HAP-1 (cell line): ENCODE measurements at regions not wholly inside any gene's neighbourhood (a gene's known extent, or its start where the extent isn't known, plus 50 kb on each side); places are given as distances from the start of the nearest gene placed in this dataset.
"Not testable (repeated sequence)": the region's sequence is repeated elsewhere in the genome, so short reads cannot be mapped to it uniquely, and the experiment has no call there.

Experiments
- DNase-seq, 2 experiments: peaks; one replicate each; pipeline ENCODE4 v3.0.0-alpha.2; 2016 to 2020; ENCODE audit warnings: low spot score in 2 of 2
- H3K27me3 ChIP-seq: fragments of 250-450 bp; sonication (Bioruptor Pico); 2 replicates; pipeline ENCODE4 v1.5.1; 2020; ENCODE audit warnings: low read depth, mild to moderate bottlenecking, moderate library complexity
- H3K36me3 ChIP-seq: fragments of 250-450 bp; sonication (Bioruptor Pico); replicated peaks from 2 replicates; pipeline ENCODE4 v1.5.1; 2020; ENCODE audit warnings: mild to moderate bottlenecking
- H3K4me1 ChIP-seq: fragments of 250-450 bp; sonication (Bioruptor Pico); 2 replicates; pipeline ENCODE4 v1.5.1; 2020; ENCODE audit warnings: mild to moderate bottlenecking
- H3K4me3 ChIP-seq: fragments of 250-450 bp; sonication (Bioruptor Pico); 2 replicates; pipeline ENCODE4 v1.5.1; 2020; ENCODE audit warnings: mild to moderate bottlenecking, moderate library complexity
- H3K9me3 ChIP-seq: fragments of 250-450 bp; sonication (Bioruptor Pico); 2 replicates; pipeline ENCODE4 v1.5.1; 2020; ENCODE audit warnings: mild to moderate bottlenecking, moderate library complexity
- in situ Hi-C: fragments of 300-500 bp; cut with MboI; formaldehyde crosslinking; loops from 3 replicates; pipeline ENCODE4 v1.14.3; 2020; ENCODE audit warnings: low sequenced_read_pairs, inconsistent platforms, mixed read lengths

GRCh38 chr1:190698488-190698887, 220.8 kb upstream of the BRINP3 start:
- H3K36me3 ChIP-seq, H3K4me3 ChIP-seq, H3K27me3 ChIP-seq, H3K4me1 ChIP-seq, H3K9me3 ChIP-seq, in situ Hi-C loops, DNase-seq: not testable (repeated sequence)

GRCh38 chr1:190699165-190699564, 221.5 kb upstream of the BRINP3 start:
- Histone ChIP-seq H3K4me1 (no peaks in the 10 kb centered on the region), H3K9me3 (no peaks in the 10 kb centered on the region), H3K27me3 (no peaks in the 10 kb centered on the region), H3K36me3 (no peaks in the 10 kb centered on the region), H3K4me3 (no peak overlapping the region)
- no peak for DNase-seq
- in situ Hi-C loops, result no loop called here

- in situ Hi-C loops, result no loop called here
- Histone ChIP-seq H3K4me1 (0 out of 2 replicates have a peak, but pooled peaks cover 4% of the 10 kb centered on the region), H3K36me3 (no peaks in the 10 kb centered on the region), H3K4me3 (no peak overlapping the region), H3K27me3 (no peaks in the 10 kb centered on the region), H3K9me3 (no peaks in the 10 kb centered on the region)
- no peak for DNase-seq
Observed at GRCh38 chr1:190708418-190709057, 230.9 kb upstream of the BRINP3 start.

- Histone ChIP-seq H3K9me3 (no peaks in the 10 kb centered on the region), H3K4me1 (0 out of 2 replicates have a peak, but pooled peaks cover 4% of the 10 kb centered on the region), H3K27me3 (no peaks in the 10 kb centered on the region), H3K4me3 (no peak overlapping the region), H3K36me3 (no peaks in the 10 kb centered on the region)
- no peak for DNase-seq
- in situ Hi-C loops, result no loop called here
Observed at GRCh38 chr1:190711069-190711468, 233.4 kb upstream of the BRINP3 start.

GRCh38 chr1:190717055-190717454, 239.4 kb upstream of the BRINP3 start:
- H3K36me3 ChIP-seq, result no peaks in the 10 kb centered on the region
- no peak overlapping the region for H3K4me3 ChIP-seq
- in situ Hi-C loops, result no loop called here
- H3K27me3 ChIP-seq, result no peaks in the 10 kb centered on the region
- H3K4me1 ChIP-seq, result no peaks in the 10 kb centered on the region
- no peaks in the 10 kb centered on the region for H3K9me3 ChIP-seq
- no peak for DNase-seq

GRCh38 chr1:190736971-190737590, 259.4 kb upstream of the BRINP3 start:
- H3K9me3 ChIP-seq, result no peaks in the 10 kb centered on the region
- no peaks in the 10 kb centered on the region for H3K4me1 ChIP-seq
- in situ Hi-C loops, result no loop called here
- H3K4me3 ChIP-seq, result no peak overlapping the region
- DNase-seq, result no peak
- no peaks in the 10 kb centered on the region for H3K27me3 ChIP-seq
- H3K36me3 ChIP-seq, result no peaks in the 10 kb centered on the region

GRCh38 chr1:190738317-190738716, 260.7 kb upstream of the BRINP3 start:
- in situ Hi-C loops, result no loop called here
- no peak for DNase-seq
- Histone ChIP-seq H3K27me3 (no peaks in the 10 kb centered on the region), H3K9me3 (no peaks in the 10 kb centered on the region), H3K4me3 (no peak overlapping the region), H3K36me3 (no peaks in the 10 kb centered on the region), H3K4me1 (no peaks in the 10 kb centered on the region)

GRCh38 chr1:190739926-190740325, 262.3 kb upstream of the BRINP3 start:
- no peak for DNase-seq
- Histone ChIP-seq H3K9me3 (no peaks in the 10 kb centered on the region), H3K36me3 (no peaks in the 10 kb centered on the region), H3K27me3 (no peaks in the 10 kb centered on the region), H3K4me3 (no peak overlapping the region), H3K4me1 (no peaks in the 10 kb centered on the region)
- in situ Hi-C loops, result no loop called here

GRCh38 chr1:190747704-190748103, 270.0 kb upstream of the BRINP3 start:
- Histone ChIP-seq H3K27me3 (no peaks in the 10 kb centered on the region), H3K4me3 (no peak overlapping the region), H3K36me3 (no peaks in the 10 kb centered on the region), H3K4me1 (no peaks in the 10 kb centered on the region), H3K9me3 (no peaks in the 10 kb centered on the region)
- no peak for DNase-seq
- in situ Hi-C loops, result no loop called here

- in situ Hi-C loops, result no loop called here
- H3K4me3 ChIP-seq, result no peak overlapping the region
- H3K36me3 ChIP-seq, result no peaks in the 10 kb centered on the region
- no peaks in the 10 kb centered on the region for H3K27me3 ChIP-seq
- DNase-seq, result no peak
- H3K4me1 ChIP-seq, result no peaks in the 10 kb centered on the region
- H3K9me3 ChIP-seq, result no peaks in the 10 kb centered on the region
Observed at GRCh38 chr1:190752131-190752530, 274.5 kb upstream of the BRINP3 start.

- H3K27me3 ChIP-seq, result no peaks in the 10 kb centered on the region
- H3K4me1 ChIP-seq, result no peaks in the 10 kb centered on the region
- no peak for DNase-seq
- in situ Hi-C loops, result no loop called here
- no peaks in the 10 kb centered on the region for H3K36me3 ChIP-seq
- H3K9me3 ChIP-seq, result no peaks in the 10 kb centered on the region
- no peak overlapping the region for H3K4me3 ChIP-seq
Observed at GRCh38 chr1:190754666-190755065, 277.0 kb upstream of the BRINP3 start.

- Histone ChIP-seq H3K4me1 (no peaks in the 10 kb centered on the region), H3K27me3 (no peaks in the 10 kb centered on the region), H3K36me3 (no peaks in the 10 kb centered on the region), H3K9me3 (no peaks in the 10 kb centered on the region), H3K4me3 (no peak overlapping the region)
- no peak for DNase-seq
- in situ Hi-C loops, result no loop called here
Observed at GRCh38 chr1:190759807-190760206, 282.1 kb upstream of the BRINP3 start.

- no peaks in the 10 kb centered on the region for H3K36me3 ChIP-seq
- H3K4me3 ChIP-seq, result no peak overlapping the region
- H3K9me3 ChIP-seq, result no peaks in the 10 kb centered on the region
- H3K27me3 ChIP-seq, result no peaks in the 10 kb centered on the region
- in situ Hi-C loops, result no loop called here
- DNase-seq, result no peak
- no peaks in the 10 kb centered on the region for H3K4me1 ChIP-seq
Observed at GRCh38 chr1:190762325-190762724, 284.7 kb upstream of the BRINP3 start.

GRCh38 chr1:190792873-190793272, 315.2 kb upstream of the BRINP3 start:
- Histone ChIP-seq H3K4me3 (no peak overlapping the region), H3K9me3 (no peaks in the 10 kb centered on the region), H3K27me3 (no peaks in the 10 kb centered on the region), H3K36me3 (no peaks in the 10 kb centered on the region), H3K4me1 (no peaks in the 10 kb centered on the region)
- DNase-seq, result no peak
- in situ Hi-C loops, result no loop called here

GRCh38 chr1:190807629-190808028, 330.0 kb upstream of the BRINP3 start:
- in situ Hi-C loops, result no loop called here
- no peak for DNase-seq
- Histone ChIP-seq H3K36me3 (no peaks in the 10 kb centered on the region), H3K27me3 (no peaks in the 10 kb centered on the region), H3K4me3 (no peak overlapping the region), H3K9me3 (no peaks in the 10 kb centered on the region), H3K4me1 (no peaks in the 10 kb centered on the region)
